ENCODE measurements at regions not wholly inside any gene's neighbourhood (a gene's known extent, or its start where the extent isn't known, plus 50 kb on each side); places are given as distances from the start of the nearest gene placed in this dataset.
"Not testable (repeated sequence)": the region's sequence is repeated elsewhere in the genome, so short reads cannot be mapped to it uniquely, and the experiment has no call there.

- H3K9me3 ChIP-seq (ENCODE audit: control insufficient read depth, insufficient read depth, low read depth, low read length); H3K9ac ChIP-seq (ENCODE audit: low read length); H3K27me3 ChIP-seq (ENCODE audit: control insufficient read depth, insufficient read depth, low read length); H3K36me3 ChIP-seq (ENCODE audit: control insufficient read depth, insufficient read depth, low read length); H3K4me3 ChIP-seq (ENCODE audit: low read depth, low read length); H3K4me1 ChIP-seq (ENCODE audit: control insufficient read depth, insufficient read depth, low read length); H3K27ac ChIP-seq (ENCODE audit: low read depth, low read length): not testable (repeated sequence)
Observed at GRCh38 chr3:64780923-64781322, 93.1 kb upstream of the ADAMTS9 start.

GRCh38 chr3:64773137-64773536 lies 85.3 kb upstream of the ADAMTS9 start:
- no peaks in the 10 kb centered on the region for H3K27me3 ChIP-seq (ENCODE audit: control insufficient read depth, insufficient read depth, low read length)
- H3K9ac ChIP-seq (ENCODE audit: low read length), result no peak overlapping the region
- H3K27ac ChIP-seq (ENCODE audit: low read depth, low read length), result no peak overlapping the region
- no peaks in the 10 kb centered on the region for H3K36me3 ChIP-seq (ENCODE audit: control insufficient read depth, insufficient read depth, low read length)
- H3K9me3 ChIP-seq (ENCODE audit: control insufficient read depth, insufficient read depth, low read depth, low read length), result peaks cover 3% of the 10 kb centered on the region; the same call in 1 of the 2 replicates
- no peaks in the 10 kb centered on the region for H3K4me1 ChIP-seq (ENCODE audit: control insufficient read depth, insufficient read depth, low read length)
- no peak overlapping the region for H3K4me3 ChIP-seq (ENCODE audit: low read depth, low read length)

- Histone ChIP-seq H3K36me3 (ENCODE audit: control insufficient read depth, insufficient read depth, low read length) (no peaks in the 10 kb centered on the region), H3K27me3 (ENCODE audit: control insufficient read depth, insufficient read depth, low read length) (no peaks in the 10 kb centered on the region), H3K9me3 (ENCODE audit: control insufficient read depth, insufficient read depth, low read depth, low read length) (no peaks in the 10 kb centered on the region), H3K4me1 (ENCODE audit: control insufficient read depth, insufficient read depth, low read length) (peaks cover 13% of the 10 kb centered on the region), H3K9ac (ENCODE audit: low read length) (no peak overlapping the region), H3K4me3 (ENCODE audit: low read depth, low read length) (no peak overlapping the region), H3K27ac (ENCODE audit: low read depth, low read length) (no peak overlapping the region)
Observed at GRCh38 chr3:64766440-64766839, 78.6 kb upstream of the ADAMTS9 start.

DNA sequence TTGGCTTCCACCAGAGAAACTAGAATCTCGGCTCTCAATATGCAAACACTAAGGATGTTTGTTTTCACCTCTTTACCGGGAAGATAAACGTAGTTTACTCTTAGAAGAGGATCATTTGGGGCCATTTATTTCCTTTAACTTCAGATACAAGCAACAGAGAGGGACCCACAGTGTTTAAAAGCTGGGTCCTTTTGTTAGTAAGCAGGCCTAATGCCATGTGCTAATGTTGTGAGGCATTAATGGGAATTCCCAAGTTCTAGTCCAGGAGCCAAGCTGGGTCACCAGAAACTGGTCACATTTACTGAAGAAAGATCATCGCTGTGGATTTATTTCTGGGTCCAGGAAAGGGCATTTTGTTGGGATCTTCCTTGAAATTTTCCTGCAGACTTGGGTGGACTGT lies 78.1 kb upstream of the ADAMTS9 start:
- no peaks in the 10 kb centered on the region for H3K36me3 ChIP-seq (ENCODE audit: control insufficient read depth, insufficient read depth, low read length)
- no peak overlapping the region for H3K9ac ChIP-seq (ENCODE audit: low read length)
- H3K27ac ChIP-seq (ENCODE audit: low read depth, low read length), result no peak overlapping the region
- no peaks in the 10 kb centered on the region for H3K27me3 ChIP-seq (ENCODE audit: control insufficient read depth, insufficient read depth, low read length)
- H3K9me3 ChIP-seq (ENCODE audit: control insufficient read depth, insufficient read depth, low read depth, low read length), result no peaks in the 10 kb centered on the region
- H3K4me1 ChIP-seq (ENCODE audit: control insufficient read depth, insufficient read depth, low read length), result peaks cover 13% of the 10 kb centered on the region
- H3K4me3 ChIP-seq (ENCODE audit: low read depth, low read length), result no peak overlapping the region

DNA sequence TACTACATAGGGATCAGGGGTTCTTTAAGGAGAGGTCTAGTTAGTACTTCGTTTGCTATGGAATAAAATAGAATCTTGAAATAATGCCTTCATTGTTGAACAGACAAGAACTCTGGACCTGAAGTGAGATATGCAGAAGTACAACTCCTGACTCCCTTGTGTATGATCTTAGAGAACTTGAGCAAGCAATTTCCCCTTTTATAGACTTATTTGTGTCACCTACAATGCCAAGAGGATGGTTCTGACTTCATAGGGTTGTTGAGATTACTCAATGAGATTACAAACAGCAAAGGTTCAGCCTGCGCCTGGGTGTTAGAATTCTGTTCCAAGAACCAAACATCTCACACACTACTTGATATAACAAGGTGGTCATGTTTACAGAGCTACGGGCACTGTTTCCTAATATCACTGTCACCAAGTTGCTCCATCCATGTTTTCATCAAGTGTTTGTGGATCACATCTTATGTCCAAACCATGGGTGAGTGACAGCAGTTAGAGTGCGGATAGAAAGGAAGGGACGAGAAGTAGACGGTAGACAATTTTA lies 76.7 kb upstream of the ADAMTS9 start:
- no peak overlapping the region for H3K27ac ChIP-seq (ENCODE audit: low read depth, low read length)
- no peaks in the 10 kb centered on the region for H3K27me3 ChIP-seq (ENCODE audit: control insufficient read depth, insufficient read depth, low read length)
- peaks cover 13% of the 10 kb centered on the region for H3K4me1 ChIP-seq (ENCODE audit: control insufficient read depth, insufficient read depth, low read length)

GRCh38 chr3:64763980-64764379 lies 76.2 kb upstream of the ADAMTS9 start:
- no peaks in the 10 kb centered on the region for H3K27me3 ChIP-seq (ENCODE audit: control insufficient read depth, insufficient read depth, low read length)
- H3K9ac ChIP-seq (ENCODE audit: low read length), result no peak overlapping the region
- no peaks in the 10 kb centered on the region for H3K9me3 ChIP-seq (ENCODE audit: control insufficient read depth, insufficient read depth, low read depth, low read length)
- peaks cover 13% of the 10 kb centered on the region for H3K4me1 ChIP-seq (ENCODE audit: control insufficient read depth, insufficient read depth, low read length)
- no peak overlapping the region for H3K27ac ChIP-seq (ENCODE audit: low read depth, low read length)
- no peak overlapping the region for H3K4me3 ChIP-seq (ENCODE audit: low read depth, low read length)
- H3K36me3 ChIP-seq (ENCODE audit: control insufficient read depth, insufficient read depth, low read length), result no peaks in the 10 kb centered on the region

More for the DNA sequence above, 76.7 kb upstream of the ADAMTS9 start:
- Histone ChIP-seq H3K36me3 (ENCODE audit: control insufficient read depth, insufficient read depth, low read length) (no peaks in the 10 kb centered on the region), H3K4me3 (ENCODE audit: low read depth, low read length) (no peak overlapping the region), H3K9ac (ENCODE audit: low read length) (no peak overlapping the region), H3K9me3 (ENCODE audit: control insufficient read depth, insufficient read depth, low read depth, low read length) (no peaks in the 10 kb centered on the region)

- Histone ChIP-seq H3K4me1 (ENCODE audit: control insufficient read depth, insufficient read depth, low read length) (peaks cover 13% of the 10 kb centered on the region), H3K27me3 (ENCODE audit: control insufficient read depth, insufficient read depth, low read length) (no peaks in the 10 kb centered on the region), H3K27ac (ENCODE audit: low read depth, low read length) (no peak overlapping the region), H3K36me3 (ENCODE audit: control insufficient read depth, insufficient read depth, low read length) (no peaks in the 10 kb centered on the region), H3K9me3 (ENCODE audit: control insufficient read depth, insufficient read depth, low read depth, low read length) (no peaks in the 10 kb centered on the region), H3K4me3 (ENCODE audit: low read depth, low read length) (no peak overlapping the region), H3K9ac (ENCODE audit: low read length) (no peak overlapping the region)
Observed at GRCh38 chr3:64761729-64762128, 73.9 kb upstream of the ADAMTS9 start.

DNA sequence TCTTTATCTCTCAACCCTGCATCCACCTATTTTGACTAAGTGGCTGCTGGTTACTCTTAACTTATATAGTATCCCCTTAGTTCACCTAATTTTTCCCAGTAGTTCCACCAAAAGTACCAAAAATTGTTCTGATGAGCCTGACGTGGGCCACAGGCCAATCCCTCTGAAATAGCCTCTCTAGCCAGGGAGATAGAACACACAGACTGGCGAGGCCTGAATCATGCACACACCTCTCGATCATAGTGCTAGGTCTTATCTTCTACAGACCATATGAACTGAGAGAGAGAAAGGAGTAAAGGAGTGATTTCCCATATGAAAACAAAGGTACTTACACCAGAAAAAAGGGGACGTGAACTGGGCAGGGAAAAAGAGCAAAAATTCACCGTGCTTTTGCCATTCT lies 72.5 kb upstream of the ADAMTS9 start:
- no peaks in the 10 kb centered on the region for H3K4me1 ChIP-seq (ENCODE audit: control insufficient read depth, insufficient read depth, low read length)
- no peak overlapping the region for H3K9ac ChIP-seq (ENCODE audit: low read length)
- no peaks in the 10 kb centered on the region for H3K36me3 ChIP-seq (ENCODE audit: control insufficient read depth, insufficient read depth, low read length)
- H3K4me3 ChIP-seq (ENCODE audit: low read depth, low read length), result no peak overlapping the region
- no peaks in the 10 kb centered on the region for H3K27me3 ChIP-seq (ENCODE audit: control insufficient read depth, insufficient read depth, low read length)
- no peak overlapping the region for H3K27ac ChIP-seq (ENCODE audit: low read depth, low read length)
- no peaks in the 10 kb centered on the region for H3K9me3 ChIP-seq (ENCODE audit: control insufficient read depth, insufficient read depth, low read depth, low read length)

DNA sequence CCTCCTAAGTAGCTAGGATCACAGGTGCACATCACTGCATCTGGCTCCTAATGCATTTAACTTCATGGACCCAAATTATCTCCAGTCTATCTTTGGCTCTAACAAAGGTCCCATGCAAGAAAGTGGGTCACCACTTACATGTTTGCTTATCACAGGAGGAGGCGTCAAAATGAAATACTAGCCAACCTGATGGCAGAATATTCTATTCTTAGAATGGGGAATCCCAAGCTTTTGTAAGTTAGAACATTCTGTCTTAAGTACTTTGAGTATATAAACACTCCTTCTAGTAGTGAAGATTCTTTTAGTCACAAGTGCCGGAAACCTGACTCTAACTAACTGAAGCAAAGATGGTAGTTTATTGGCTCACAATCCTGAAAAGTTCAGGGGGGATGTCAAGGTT lies 72.0 kb upstream of the ADAMTS9 start:
- Histone ChIP-seq H3K9me3 (ENCODE audit: control insufficient read depth, insufficient read depth, low read depth, low read length) (no peaks in the 10 kb centered on the region), H3K4me3 (ENCODE audit: low read depth, low read length) (no peak overlapping the region), H3K36me3 (ENCODE audit: control insufficient read depth, insufficient read depth, low read length) (no peaks in the 10 kb centered on the region), H3K27ac (ENCODE audit: low read depth, low read length) (no peak overlapping the region), H3K9ac (ENCODE audit: low read length) (no peak overlapping the region), H3K27me3 (ENCODE audit: control insufficient read depth, insufficient read depth, low read length) (no peaks in the 10 kb centered on the region), H3K4me1 (ENCODE audit: control insufficient read depth, insufficient read depth, low read length) (no peaks in the 10 kb centered on the region)

DNA sequence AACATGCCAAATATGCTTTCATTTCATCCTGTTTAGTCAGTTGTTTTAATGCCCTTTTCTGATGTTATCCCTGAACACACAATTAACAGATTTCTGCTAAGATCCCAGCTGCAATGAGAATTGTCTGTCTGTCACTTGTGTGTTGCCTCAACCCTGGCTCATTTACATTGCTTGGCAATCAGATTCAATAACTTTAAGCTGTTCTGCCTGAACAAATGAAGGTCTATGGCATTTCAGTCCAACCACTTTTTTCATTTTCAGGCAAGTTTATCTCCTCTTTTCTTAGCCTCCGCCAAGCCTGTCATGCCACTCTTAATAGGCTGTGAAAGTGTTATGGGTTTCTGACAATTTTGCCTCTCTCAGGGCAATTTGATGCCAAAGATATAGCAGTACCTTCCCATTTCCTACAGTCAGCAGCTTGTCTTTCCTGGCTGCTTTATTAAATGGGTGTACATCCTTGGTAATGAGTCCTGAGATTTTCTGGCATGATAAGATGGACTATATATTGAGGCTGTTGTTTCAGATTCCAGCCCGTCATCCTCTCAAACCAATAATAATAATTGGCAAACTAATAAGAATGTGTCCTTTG lies 68.7 kb upstream of the ADAMTS9 start:
- Histone ChIP-seq H3K4me3 (ENCODE audit: low read depth, low read length) (no peak overlapping the region), H3K9ac (ENCODE audit: low read length) (no peak overlapping the region), H3K4me1 (ENCODE audit: control insufficient read depth, insufficient read depth, low read length) (no peaks in the 10 kb centered on the region), H3K9me3 (ENCODE audit: control insufficient read depth, insufficient read depth, low read depth, low read length) (0 out of 2 replicates have a peak, but pooled peaks cover 2% of the 10 kb centered on the region), H3K27me3 (ENCODE audit: control insufficient read depth, insufficient read depth, low read length) (no peaks in the 10 kb centered on the region), H3K36me3 (ENCODE audit: control insufficient read depth, insufficient read depth, low read length) (no peaks in the 10 kb centered on the region), H3K27ac (ENCODE audit: low read depth, low read length) (no peak overlapping the region)

DNA sequence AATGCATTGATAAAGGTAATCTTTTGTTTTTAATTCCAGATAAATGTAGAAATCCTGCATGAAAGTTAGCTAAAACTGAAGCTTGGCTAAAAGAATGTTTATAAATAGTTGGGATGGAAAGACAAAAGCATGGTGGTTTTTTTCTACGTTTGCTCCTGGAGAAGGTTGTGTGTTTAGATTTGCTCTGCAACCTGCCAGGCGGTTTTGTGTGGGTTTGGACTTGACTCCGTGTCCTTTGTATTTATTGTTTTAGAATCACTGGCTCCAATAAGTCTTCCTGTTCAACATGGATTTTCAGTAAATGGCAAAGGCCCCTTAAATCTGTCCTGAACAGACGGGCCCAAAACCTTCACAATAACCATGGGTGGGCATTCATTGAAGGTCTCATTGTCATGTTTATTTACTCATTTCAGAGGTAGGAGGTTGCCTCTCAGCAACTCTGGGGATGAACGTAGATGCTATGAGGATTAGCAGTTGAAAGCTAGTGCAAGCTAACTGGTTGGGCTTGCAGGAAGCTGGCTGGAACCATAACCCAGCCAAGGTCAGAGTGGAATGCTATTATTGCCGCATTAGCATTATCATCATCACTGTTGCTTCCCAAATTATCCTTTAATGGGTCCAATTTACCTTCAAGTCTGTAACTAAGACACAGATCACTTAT lies 60.6 kb upstream of the ADAMTS9 start:
- Histone ChIP-seq H3K9ac (ENCODE audit: low read length) (no peak overlapping the region), H3K4me3 (ENCODE audit: low read depth, low read length) (no peak overlapping the region), H3K9me3 (ENCODE audit: control insufficient read depth, insufficient read depth, low read depth, low read length) (0 out of 2 replicates have a peak, but pooled peaks cover 3% of the 10 kb centered on the region), H3K27ac (ENCODE audit: low read depth, low read length) (no peak overlapping the region; the same call in 1 of the 2 replicates), H3K27me3 (ENCODE audit: control insufficient read depth, insufficient read depth, low read length) (no peaks in the 10 kb centered on the region), H3K36me3 (ENCODE audit: control insufficient read depth, insufficient read depth, low read length) (no peaks in the 10 kb centered on the region), H3K4me1 (ENCODE audit: control insufficient read depth, insufficient read depth, low read length) (peaks cover 16% of the 10 kb centered on the region)
